HG02870 (cell line): ENCODE measurements at regions not wholly inside any gene's neighbourhood (a gene's known extent, or its start where the extent isn't known, plus 50 kb on each side); places are given as distances from the start of the nearest gene placed in this dataset.

Experiments
- ATAC-seq: cut with Tn5 transposase; IDR thresholded peaks from one replicate; pipeline ENCODE4 v1.9.1; 2021; ENCODE audit warnings: mild to moderate bottlenecking, moderate library complexity; ENCODE audit not compliant: unreplicated experiment

DNA sequence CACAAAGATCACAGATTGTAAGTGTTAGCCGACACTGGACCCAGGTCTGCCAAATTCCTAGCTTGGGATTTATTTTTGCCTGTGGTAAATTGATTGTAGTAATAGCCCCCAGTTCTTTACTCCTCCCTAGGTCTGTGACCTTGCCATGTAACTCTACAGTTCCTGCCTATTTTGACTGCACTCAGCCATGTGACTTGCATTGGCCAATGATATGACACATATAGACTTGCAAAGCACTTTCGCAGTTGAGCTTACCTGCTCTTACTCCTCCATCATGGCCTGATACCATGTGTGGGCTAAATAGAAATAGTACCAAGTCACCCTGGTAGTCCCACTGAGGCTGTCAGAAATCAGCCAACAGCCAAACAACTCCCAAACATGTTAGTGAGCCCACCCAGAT is 240.3 kb downstream of the DUSP6 start:
- no peak for ATAC-seq

DNA sequence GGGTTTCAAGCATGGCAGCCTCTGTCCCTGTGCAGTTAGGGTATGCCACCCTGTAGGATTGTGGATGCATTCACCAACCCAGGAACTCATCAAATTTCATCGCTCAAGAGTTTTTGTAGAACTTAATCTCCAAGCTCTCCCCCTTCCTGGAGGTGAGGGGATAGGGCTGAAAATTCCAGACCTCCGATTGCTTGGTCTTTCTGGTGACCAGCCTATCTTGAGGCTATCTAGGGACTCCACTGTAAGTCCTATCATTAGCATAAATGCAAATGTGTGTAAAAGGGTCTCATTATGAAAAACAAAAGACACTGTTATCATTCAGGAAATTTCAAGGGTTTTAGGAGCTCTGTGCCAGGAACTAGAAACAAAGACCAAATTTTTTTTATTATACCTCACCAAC is 244.0 kb downstream of the DUSP6 start:
- no peak for ATAC-seq

DNA sequence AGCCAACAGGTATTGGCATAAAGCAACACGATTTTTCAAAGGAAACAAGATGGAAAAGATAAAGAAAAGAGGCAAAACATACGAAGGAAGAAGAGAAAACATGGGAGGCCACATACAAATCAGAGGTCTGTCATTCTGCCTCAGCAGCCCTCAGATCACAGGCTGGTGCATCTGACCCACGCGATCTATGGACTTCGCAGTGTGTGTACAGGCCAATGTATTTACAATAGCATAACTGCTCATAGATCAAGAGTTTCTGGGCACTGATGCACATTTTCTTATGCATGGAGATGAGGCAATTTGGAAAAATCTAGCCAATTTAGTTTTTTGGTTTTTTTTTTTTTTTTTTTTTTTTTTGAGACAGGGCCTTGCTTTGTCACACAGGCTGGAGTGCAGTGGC is 245.4 kb downstream of the DUSP6 start:
- no peak for ATAC-seq

DNA sequence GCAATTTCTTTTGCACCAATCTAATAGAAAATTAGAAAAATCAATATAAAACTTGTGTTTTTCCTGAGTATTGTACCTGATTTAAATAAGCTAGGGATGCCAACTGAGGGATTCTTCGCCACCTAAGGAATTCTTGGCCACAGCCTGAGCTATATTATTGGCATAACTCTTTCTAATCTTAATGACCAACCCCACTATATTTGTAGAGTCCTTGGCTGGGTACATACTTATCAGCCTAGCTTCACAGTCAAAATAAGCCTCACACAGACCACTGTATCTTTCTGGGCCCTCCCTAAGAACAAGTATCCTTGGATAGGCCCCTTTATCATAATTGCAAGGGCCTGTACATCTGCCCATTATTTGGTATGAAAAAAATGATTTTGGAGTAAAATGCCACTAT is 247.1 kb downstream of the DUSP6 start:
- ATAC-seq, result no peak

DNA sequence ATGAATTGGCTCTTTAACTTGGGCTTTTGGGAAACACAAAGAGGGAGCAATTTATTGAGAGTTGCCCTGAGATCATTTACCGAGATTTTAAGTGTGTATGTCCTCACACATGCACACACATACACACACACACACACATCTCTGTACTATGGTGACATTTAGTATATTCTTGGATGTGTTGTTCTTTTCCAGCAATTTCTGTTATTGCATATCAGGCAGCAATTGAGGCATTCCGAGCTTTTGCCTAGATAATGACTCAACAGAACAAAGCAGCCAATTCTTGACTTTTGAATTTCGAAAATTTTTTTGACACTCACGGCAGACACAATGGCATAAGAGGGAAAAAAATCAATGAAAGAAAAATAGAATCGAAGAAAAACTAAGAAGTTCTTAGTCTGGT is 248.5 kb downstream of the DUSP6 start:
- no peak for ATAC-seq

DNA sequence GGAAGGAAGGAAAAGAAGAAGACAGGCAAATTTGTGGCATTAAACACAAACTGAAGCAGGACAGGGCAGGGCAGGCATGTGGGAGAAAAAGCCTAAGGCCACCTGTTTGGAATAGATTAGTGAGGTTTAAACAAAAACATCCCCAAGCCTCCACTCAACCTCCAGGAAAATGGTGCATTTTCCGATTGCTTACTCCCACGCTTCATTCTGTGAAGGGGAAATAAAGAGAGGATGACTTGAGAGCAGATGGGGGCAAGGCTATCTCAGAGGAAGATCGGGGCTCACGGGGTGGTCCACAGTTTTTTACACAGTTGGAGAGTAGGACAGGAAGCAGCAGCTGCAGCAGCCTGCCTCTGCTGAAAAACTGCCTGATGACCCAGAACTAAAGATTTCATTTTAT is 250.9 kb downstream of the DUSP6 start:
- ATAC-seq, result no peak

DNA sequence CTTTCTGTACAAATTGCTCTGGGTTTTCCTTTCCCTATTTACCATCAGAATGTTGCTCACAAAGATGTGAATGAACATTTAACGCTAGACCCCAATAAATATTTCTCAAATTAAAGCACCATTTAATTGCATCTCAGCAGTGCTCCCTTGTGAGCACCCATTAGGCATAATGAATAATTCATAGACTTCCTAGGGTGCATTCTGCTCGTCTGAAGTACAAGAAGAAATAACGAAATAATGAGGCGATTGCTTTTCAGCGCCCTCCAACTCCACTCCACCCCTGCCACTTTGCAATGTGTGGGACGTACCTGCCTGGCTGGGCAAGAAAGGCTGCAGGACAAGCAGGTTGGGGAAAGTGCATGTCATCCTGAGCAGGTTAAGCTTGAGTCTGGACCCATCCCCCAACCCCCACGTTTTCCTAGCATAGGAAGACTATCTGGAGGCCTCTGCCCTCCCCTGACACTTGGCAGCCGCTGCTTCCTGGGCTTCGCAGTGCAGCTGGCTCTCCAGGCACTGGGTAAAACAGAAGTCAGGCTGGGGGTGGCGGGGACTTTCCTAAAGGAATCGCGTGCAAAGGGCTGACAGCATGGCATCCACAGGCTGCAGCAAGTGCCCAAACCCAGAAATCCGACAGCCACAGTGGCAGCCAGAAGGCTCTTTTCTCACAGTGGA is 253.7 kb downstream of the DUSP6 start:
- no peak for ATAC-seq

DNA sequence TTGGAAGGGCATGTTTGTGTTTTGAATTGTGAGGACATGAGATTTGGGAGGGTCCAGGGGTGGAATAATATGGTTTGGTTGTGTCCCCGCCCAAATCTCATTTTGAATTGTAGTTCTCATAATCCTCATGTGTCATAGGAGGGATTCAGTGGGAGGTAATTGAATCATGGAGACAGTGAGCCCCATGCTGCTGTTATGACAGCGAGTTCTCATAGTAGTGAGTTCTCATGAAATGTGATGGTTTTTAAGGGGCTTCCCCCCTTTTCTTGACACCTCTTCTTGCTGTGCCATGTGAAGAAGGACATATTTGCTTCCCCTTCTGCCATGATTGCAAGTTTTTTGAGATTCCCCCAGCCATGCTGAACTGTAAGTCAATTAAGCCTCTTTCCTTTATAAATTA is 260.0 kb downstream of the DUSP6 start:
- no peak for ATAC-seq

DNA sequence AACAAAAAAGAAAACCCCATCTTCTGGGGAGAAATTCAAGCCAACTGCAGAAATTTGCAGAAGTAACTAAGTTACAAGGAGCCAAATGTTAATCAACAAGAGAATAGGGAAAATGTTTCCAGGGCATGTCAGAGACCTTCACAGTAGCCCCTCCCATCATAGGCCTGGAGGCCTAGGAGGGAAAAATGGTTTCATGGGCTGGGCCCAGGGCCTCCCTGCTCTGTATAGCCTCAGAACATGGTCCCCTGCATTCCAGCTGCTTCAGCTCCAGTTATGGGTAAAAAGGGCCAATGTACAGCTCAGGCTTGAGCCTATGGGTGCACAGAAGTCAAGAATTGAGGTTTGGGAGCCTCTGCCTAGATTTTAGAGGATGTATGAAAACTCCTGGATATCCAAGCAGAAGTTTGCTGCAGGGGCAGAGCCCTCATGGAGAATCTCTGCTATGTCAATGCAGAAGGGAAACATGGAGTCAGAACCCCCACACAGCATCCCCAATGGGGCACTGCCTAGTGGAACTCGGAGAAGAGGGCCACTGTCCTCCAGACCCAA is 260.9 kb downstream of the DUSP6 start:
- ATAC-seq, result no peak

DNA sequence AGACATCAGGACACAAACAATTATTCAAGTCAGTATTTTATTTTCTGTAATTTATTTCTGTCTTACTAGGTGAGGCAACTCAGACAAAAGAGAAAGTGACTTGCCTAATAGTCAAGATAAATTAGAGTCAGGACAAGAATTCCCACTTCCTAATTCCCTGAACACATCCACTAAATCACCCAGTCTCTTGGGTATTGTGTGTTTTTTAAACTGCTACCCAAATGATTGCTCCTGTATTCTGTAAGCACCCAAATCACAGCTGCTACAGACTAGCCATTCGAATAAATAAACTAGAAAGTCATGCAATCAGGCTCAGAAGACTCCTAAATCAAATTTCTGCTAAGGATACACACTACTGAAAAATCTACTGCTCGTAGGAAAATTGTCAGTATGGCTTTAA is 263.0 kb downstream of the DUSP6 start:
- no peak for ATAC-seq

DNA sequence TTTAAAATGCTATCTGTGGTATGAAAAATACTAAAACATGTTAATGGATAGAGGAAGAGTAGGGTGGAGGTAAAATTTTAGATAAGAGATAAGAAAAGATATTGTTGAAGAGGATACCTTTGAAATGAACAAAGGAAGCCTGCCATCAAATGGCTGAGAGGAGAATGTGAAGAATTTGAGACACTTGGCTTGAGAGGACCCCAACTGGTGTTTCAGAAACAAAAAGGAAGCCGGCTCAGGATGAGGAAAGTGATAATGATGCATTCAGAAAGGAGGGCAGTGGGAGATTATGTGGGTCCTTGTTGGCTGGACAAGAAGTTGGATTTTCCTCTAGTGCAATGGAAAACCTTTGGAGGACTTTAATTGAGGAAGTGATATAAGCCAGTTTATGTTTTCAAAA is 264.4 kb downstream of the DUSP6 start:
- no peak for ATAC-seq

DNA sequence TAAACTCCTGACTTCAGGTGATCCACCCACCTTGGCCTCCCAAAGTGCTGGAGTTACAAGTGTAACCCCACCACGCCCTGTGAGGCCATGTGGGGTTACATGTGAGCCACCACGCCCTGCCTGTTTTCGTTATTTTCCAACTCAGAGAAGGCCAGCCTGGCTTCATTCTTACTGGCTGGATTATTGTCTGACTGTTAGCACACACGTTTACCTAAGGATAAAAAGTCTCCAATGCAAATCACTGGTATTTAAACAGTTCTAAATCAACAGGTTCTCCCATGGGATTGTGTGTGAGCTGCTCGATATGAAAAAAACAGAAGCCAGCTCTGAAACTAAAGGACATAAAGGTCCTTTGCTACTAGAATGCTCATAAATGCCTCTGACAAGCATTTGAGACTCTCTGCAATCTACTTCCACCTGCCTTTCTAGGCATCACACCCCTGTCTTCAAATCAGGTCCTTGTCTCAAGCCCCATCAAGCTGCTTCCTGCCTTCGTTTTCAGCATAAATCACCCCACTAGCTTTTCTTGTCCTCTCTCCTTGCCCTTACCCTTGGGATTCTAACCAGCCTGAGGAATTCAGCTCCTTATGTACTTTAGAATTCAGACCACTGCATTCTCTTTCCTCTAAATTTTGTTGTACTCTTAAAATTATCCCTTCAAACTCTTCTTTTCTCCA is 265.0 kb downstream of the DUSP6 start:
- no peak for ATAC-seq

DNA sequence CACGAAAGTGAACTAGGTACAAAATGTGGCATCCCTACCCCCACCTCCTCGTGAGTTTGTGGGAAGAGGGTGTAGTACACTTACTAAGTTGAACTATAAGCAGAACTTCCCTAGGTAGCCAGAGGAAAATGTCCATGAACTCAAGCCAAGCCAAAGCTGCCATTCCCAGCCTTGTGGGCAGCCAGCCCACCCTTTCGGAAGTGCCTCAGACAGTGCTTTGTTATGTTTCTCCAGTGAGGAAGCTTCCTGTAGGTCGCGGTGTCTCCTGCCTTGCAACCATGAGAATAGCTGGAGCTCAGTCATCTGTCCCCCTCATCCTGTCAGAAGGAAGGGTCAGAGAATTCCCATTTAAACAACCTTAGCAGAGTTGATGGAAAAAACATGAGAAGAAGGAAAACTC is 266.9 kb downstream of the DUSP6 start:
- ATAC-seq, result no peak

DNA sequence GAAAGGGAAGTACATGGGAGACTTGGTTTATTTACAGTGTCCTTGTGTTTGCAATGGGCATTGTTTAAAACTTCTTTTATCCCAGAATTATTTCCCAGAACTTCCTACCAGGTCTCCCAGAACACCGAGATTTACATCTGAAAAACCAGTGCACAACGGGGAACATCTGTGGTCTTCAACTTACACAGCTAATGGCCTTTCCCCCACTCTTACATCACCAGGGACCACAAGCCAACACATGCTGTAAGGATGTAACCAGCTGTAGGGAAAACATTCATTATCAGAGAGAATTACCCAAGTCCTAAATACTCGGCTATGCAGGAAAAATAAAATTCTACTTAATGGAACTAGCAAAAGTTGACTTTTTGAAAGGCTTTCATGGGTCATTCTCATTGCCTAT is 267.6 kb downstream of the DUSP6 start:
- no peak for ATAC-seq

DNA sequence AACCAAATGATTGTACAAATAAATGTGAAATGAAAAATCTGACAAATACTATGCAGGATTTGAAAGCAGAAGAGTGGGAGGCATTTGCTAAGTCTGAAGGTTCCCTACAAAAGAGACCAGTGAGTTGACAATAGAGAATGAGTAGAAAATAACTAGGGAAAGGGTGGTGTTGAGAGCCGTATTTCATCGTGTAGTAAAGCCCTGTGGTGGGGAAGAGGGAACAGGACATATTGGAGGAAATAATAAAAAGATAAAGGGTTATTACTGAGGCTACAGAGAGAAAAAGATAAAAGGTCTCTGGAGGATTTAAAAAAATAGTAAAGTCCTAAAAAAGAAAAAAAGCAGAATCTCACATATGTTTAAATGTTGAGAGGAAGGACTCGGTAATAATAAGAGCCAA is 268.8 kb downstream of the DUSP6 start:
- no peak for ATAC-seq

DNA sequence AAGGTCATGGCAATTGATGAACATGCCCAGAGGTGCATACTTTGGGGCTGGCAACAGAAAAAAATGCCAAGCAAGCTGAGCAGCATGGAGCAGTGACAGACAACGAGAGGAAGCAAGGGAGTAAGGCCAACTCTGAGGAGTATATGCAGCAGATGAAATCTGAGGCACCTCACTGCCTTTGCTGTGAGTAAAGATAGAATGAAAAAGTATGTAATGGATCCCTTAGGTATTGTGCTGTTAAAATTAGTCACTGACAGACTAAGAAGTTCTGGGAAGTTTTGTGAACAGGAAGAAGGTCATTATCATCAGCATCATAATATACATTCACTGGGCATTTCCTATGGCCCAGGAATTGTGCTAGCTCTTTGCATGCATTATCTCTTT is 269.9 kb downstream of the DUSP6 start:
- ATAC-seq, result no peak

DNA sequence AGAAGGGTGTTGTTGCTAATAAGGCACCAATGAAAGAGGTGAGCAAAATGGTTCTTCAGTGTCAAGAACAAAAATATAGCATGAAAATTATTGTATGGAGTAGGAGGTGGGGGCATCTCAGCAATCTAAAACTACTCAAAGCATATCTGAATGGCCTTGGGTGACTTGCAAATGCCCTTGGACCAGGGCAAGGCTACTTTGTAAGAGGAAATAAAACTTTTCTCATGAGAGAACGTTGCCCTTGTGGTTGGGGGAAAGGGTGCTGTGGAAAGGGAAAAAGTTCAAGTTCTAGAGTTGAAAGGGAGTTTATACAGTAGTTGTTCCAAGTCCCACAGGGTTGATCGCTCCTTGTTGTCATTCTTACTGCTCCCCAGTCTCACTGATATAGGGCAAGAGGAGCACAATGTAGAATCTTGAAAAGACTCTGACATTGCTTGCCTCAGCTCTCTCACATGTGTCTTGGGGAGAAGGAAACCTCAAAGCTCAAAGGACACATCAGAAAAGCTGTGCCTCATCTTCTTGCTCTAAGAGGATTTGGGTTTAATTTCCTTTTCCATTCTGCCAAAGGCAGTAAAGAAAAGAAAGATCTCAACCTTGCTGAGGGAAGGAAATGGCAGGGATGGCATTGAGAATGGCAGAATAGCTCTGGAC is 270.5 kb downstream of the DUSP6 start:
- no peak for ATAC-seq

DNA sequence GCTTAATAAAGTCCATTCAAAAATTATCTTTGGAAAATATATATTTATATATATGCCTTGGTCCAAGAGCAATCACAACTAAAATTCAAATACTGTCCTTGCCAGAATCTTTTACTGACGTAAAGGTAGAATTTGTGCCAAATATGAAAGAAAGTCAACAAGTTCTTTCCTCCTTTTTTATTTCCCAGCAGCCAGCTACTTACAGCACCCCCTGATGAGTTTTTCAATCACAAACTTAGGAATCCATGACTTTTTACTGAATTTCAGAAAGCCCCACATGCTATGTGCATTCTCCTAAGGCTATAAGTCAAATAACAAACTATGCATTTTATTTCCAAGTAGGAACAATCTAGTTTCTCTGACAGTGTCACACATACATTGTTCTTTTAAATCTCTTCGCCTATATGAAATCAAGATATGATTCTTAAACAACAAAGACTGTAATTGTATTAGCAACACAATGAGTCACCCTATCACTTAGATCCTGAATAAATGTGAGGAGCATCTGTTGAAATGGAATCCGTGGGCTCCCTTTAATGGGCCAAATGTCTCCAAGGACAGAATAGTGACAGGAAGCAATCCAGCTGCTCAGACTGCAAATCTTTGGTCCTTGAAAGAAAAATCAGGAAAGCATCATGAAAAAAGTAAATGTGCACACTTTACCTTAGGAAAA is 271.4 kb downstream of the DUSP6 start:
- ATAC-seq, result no peak

DNA sequence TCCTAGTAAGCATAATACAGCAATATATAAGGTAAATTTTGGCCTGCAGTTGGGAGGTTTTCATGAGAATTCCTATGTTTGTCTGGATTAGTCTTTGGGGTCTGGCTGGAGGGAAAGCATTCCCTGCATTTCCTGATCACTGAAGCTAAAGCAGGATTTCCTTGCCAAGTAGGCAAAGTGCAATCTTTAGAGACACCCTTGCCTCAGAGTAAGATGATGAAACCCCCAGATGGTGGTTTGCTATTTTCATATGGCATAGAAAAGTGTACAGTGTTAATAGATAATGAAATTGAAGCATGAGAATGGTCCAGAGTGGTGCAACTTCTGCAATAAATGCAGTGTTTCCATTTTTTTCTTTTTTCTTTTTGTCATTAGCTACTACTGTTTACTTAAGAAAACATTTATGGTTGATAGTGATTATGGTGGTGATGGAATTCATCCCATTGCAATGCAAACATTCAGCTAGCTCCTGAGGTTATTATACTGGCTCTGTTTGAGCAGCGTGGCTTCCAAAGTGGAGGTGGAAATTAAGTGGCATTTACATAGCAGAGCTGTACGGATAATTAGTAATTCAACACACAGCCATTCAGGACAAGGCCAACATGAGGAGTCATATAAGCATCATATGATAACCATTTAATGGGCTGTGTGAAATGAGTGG is 276.3 kb downstream of the DUSP6 start:
- ATAC-seq, result no peak

DNA sequence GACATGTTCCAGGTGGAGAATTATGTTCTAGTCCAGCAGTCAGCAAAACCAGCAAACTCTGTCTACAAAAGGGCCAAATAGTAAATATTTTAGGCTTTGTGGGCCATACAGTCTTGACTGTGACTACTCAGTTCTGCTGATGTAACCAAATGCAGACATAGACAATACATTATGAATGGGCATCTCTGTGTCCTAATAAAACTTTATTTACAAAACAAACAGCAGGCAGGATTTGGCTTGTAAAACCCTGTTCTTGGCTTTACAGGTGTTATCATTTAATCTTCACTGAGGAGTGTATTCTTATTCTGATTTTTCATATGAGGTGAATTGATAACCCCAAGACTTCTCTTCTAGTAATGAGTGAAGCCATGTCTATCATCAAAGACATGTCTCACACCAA is 278.6 kb downstream of the DUSP6 start:
- no peak for ATAC-seq

DNA sequence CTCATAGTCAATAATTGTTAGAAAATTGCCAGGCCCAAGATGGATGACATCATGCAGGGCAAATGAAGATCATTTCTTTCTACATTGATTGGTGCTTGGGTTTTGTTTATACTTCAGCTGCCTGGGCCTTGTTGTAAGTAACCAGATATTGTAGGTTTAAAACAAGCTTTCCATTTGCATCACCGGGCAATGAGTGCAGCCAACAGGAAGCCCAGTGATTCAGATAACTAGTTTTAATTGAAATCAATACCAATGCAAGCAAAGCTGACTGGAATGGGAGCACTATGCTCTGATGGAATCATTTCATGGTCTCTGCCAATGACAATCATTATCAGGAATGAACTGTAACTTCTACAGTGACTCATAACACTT is 279.3 kb downstream of the DUSP6 start:
- no peak for ATAC-seq
